Keratinocyte (primary cell): ENCODE measurements at regions not wholly inside any gene's neighbourhood (a gene's known extent, or its start where the extent isn't known, plus 50 kb on each side); places are given as distances from the start of the nearest gene placed in this dataset.

Source experiments
- DNase-seq: peaks from one replicate; pipeline ENCODE4 v3.0.0-alpha.2; 2011; ENCODE audit warnings: low read depth, missing footprints, low spot score
- FAIRE-seq: peaks from 2 replicates; lab custom pipeline; 2011; peaks lifted over from hg19 to GRCh38; lab: Jason Lieb, UNC
- H2AFZ ChIP-seq: 2 replicates; pipeline ENCODE4 v1.6.0; 2012; ENCODE audit warnings: low read length, control low read depth, inconsistent platforms; ENCODE audit not compliant: control insufficient read depth
- H3K27ac ChIP-seq: 2 replicates; pipeline ENCODE4 v1.5.1; 2011; ENCODE audit warnings: low read length; ENCODE audit not compliant: control insufficient read depth, insufficient read depth
- H3K27me3 ChIP-seq: 3 replicates; pipeline ENCODE4 v1.6.0; 2011; ENCODE audit warnings: low read length; ENCODE audit not compliant: control insufficient read depth, insufficient read depth; ENCODE audit errors: extremely low read depth
- H3K36me3 ChIP-seq, 2 experiments: 2 replicates in 1 of 2; 3 replicates in 1 of 2; pipeline ENCODE4 v1.5.1; 2011; ENCODE audit warnings: low read length in 2 of 2, mild to moderate bottlenecking in 1 of 2; ENCODE audit not compliant: control insufficient read depth in 2 of 2, insufficient read depth in 2 of 2; ENCODE audit errors: extremely low read depth in 1 of 2
- H3K4me1 ChIP-seq: 3 replicates; pipeline ENCODE4 v1.5.1; 2011; ENCODE audit warnings: low read length; ENCODE audit not compliant: control insufficient read depth, insufficient read depth; ENCODE audit errors: extremely low read depth
- H3K4me2 ChIP-seq: 3 replicates; pipeline ENCODE4 v1.6.0; 2011; ENCODE audit warnings: low read depth, low read length; ENCODE audit not compliant: control insufficient read depth, insufficient read depth; ENCODE audit errors: extremely low read depth
- H3K4me3 ChIP-seq, 3 experiments: fragments of 200-600 bp in 1 of 3; sonication (generic) in 1 of 3; 2 replicates in 2 of 3; 3 replicates in 1 of 3; pipeline ENCODE4 v1.5.1; 2011 to 2016; ENCODE audit warnings: low read length in 3 of 3, mild to moderate bottlenecking in 3 of 3, control low read depth in 2 of 3, inconsistent platforms in 1 of 3, low read depth in 1 of 3, mixed read lengths in 1 of 3, mixed run types in 1 of 3, moderate library complexity in 1 of 3; ENCODE audit not compliant: control insufficient read depth in 2 of 3, insufficient read depth in 2 of 3; ENCODE audit errors: extremely low read depth in 1 of 3
- H3K79me2 ChIP-seq: 2 replicates; pipeline ENCODE4 v1.6.0; 2012; ENCODE audit warnings: low read length; ENCODE audit not compliant: control insufficient read depth, insufficient read depth
- H3K9ac ChIP-seq: 3 replicates; pipeline ENCODE4 v1.6.0; 2011; ENCODE audit warnings: low read length; ENCODE audit not compliant: control insufficient read depth, insufficient read depth; ENCODE audit errors: extremely low read depth
- H3K9me1 ChIP-seq: 3 replicates; pipeline ENCODE4 v1.6.0; 2011; ENCODE audit warnings: low read length; ENCODE audit not compliant: control insufficient read depth, insufficient read depth; ENCODE audit errors: extremely low read depth
- H3K9me3 ChIP-seq: 2 replicates; pipeline ENCODE4 v1.5.1; 2012; ENCODE audit warnings: low read depth, low read length; ENCODE audit not compliant: control insufficient read depth
- H4K20me1 ChIP-seq: 3 replicates; pipeline ENCODE4 v1.6.0; 2011; ENCODE audit warnings: low read length; ENCODE audit not compliant: control insufficient read depth, insufficient read depth; ENCODE audit errors: extremely low read depth
- CTCF ChIP-seq, 3 experiments: IDR thresholded peaks in 1 of 3; conservative IDR thresholded peaks in 1 of 3; optimal IDR thresholded peaks in 1 of 3; 2 replicates in 2 of 3; 3 replicates in 1 of 3; pipeline versions ENCODE3 to v1.5.1; 2011; ENCODE audit warnings: low read length in 3 of 3, mild to moderate bottlenecking in 3 of 3, moderate library complexity in 2 of 3, control low read depth in 1 of 3, inconsistent platforms in 1 of 3; ENCODE audit not compliant: insufficient read depth in 2 of 3; ENCODE audit errors: extremely low read depth in 1 of 3
- EZH2 ChIP-seq: IDR thresholded peaks from one replicate; pipeline ENCODE4 v1.6.1; 2012; ENCODE audit warnings: inconsistent platforms, mild to moderate bottlenecking, low read length, moderate library complexity
- dilution Hi-C: fragments of 300-500 bp; cut with MboI; formaldehyde crosslinking; loops from one replicate; pipeline ENCODE4 v1.7.0; 2020; ENCODE audit warnings: low sequenced_read_pairs; ENCODE audit not compliant: extremely low pct_ligation_motif_present

GRCh38 chr6:10156875-10157274 lies 258.0 kb downstream of the TFAP2A start:
- no peak for FAIRE-seq
- dilution Hi-C loops: no loop called here

GRCh38 chr6:10154251-10154650 lies 260.6 kb downstream of the TFAP2A start:
- Histone ChIP-seq H3K4me2 (no peak overlapping the region), H3K36me3 (no peaks in the 10 kb centered on the region), H3K27ac (no peak overlapping the region), H3K4me3 (no peak overlapping the region), H3K9ac (no peak overlapping the region), H2AFZ (no peak overlapping the region), H4K20me1 (no peaks in the 10 kb centered on the region), H3K27me3 (no peaks in the 10 kb centered on the region), H3K9me3 (peaks cover 2% of the 10 kb centered on the region), H3K79me2 (no peaks in the 10 kb centered on the region), H3K9me1 (no peaks in the 10 kb centered on the region), H3K4me1 (peaks cover 9% of the 10 kb centered on the region)
- dilution Hi-C loops: no loop called here
- no peak for FAIRE-seq
- no peak for DNase-seq
- TF ChIP-seq CTCF (optimal IDR thresholded peaks at IDR 0.05 in 1 of 3, IDR thresholded peaks at IDR 0.05 in 1 of 3, conservative IDR thresholded peaks at IDR 0.05 in 1 of 3; ENCODE audit: extremely low read depth in 1 of 3, insufficient read depth in 2 of 3, low read length in 3 of 3) (no peak), EZH2 (no peak)

More at GRCh38 chr6:10156875-10157274, 258.0 kb downstream of the TFAP2A start:
- TF ChIP-seq EZH2 (no peak), CTCF (optimal IDR thresholded peaks at IDR 0.05 in 1 of 3, IDR thresholded peaks at IDR 0.05 in 1 of 3, conservative IDR thresholded peaks at IDR 0.05 in 1 of 3; ENCODE audit: extremely low read depth in 1 of 3, insufficient read depth in 2 of 3, low read length in 3 of 3) (no peak)
- Histone ChIP-seq H3K36me3 (no peaks in the 10 kb centered on the region), H4K20me1 (no peaks in the 10 kb centered on the region), H3K4me3 (no peak overlapping the region), H3K4me1 (no peaks in the 10 kb centered on the region), H3K79me2 (no peaks in the 10 kb centered on the region), H3K9me1 (no peaks in the 10 kb centered on the region), H2AFZ (no peak overlapping the region), H3K27ac (no peak overlapping the region), H3K4me2 (no peak overlapping the region), H3K27me3 (no peaks in the 10 kb centered on the region), H3K9me3 (peaks cover 2% of the 10 kb centered on the region), H3K9ac (no peak overlapping the region)
- DNase-seq: no peak
